CD14-positive monocyte (primary cell): ENCODE measurements at regions not wholly inside any gene's neighbourhood (a gene's known extent, or its start where the extent isn't known, plus 50 kb on each side); places are given as distances from the start of the nearest gene placed in this dataset.

Source experiments
- DNase-seq, 3 donors: peaks; one replicate each; pipeline ENCODE4 v3.0.0-alpha.2; 2011 to 2022
- H2AFZ ChIP-seq: 2 replicates; pipeline ENCODE4 v1.6.0; 2012; ENCODE audit warnings: mild to moderate bottlenecking, low read depth, low read length, inconsistent platforms; ENCODE audit not compliant: insufficient read depth, poor library complexity, severe bottlenecking
- H3K27ac ChIP-seq, 2 donors: 1 replicate in 1 of 2; 2 replicates in 1 of 2; pipeline ENCODE4 v1.5.1; 2012 to 2013; ENCODE audit warnings: low read length in 2 of 2, control low read depth in 1 of 2, inconsistent platforms in 1 of 2, low read depth in 1 of 2, mild to moderate bottlenecking in 1 of 2
- H3K27me3 ChIP-seq, 2 donors: one replicate each; pipeline versions ENCODE4 v1.6.0 to v1.6.1; 2011 to 2013; ENCODE audit warnings: low read length in 2 of 2; ENCODE audit not compliant: control insufficient read depth in 2 of 2, insufficient read depth in 2 of 2
- H3K36me3 ChIP-seq, 2 donors: replicated peaks in 1 of 2; 1 replicate in 1 of 2; 2 replicates in 1 of 2; pipeline versions ENCODE4 v1.5.1 to v1.6.1; 2012 to 2013; ENCODE audit warnings: low read length in 2 of 2, control low read depth in 1 of 2, inconsistent platforms in 1 of 2, mild to moderate bottlenecking in 1 of 2; ENCODE audit not compliant: insufficient read depth in 2 of 2, control insufficient read depth in 1 of 2
- H3K4me1 ChIP-seq, 2 donors: 1 replicate in 1 of 2; 2 replicates in 1 of 2; pipeline versions ENCODE4 v1.5.1 to v1.6.1; 2012 to 2013; ENCODE audit warnings: low read length in 2 of 2, control low read depth in 1 of 2, inconsistent platforms in 1 of 2, mild to moderate bottlenecking in 1 of 2, moderate library complexity in 1 of 2; ENCODE audit not compliant: insufficient read depth in 2 of 2, control insufficient read depth in 1 of 2
- H3K4me2 ChIP-seq: replicated peaks from 2 replicates; pipeline ENCODE3; 2012; ENCODE audit warnings: low read length, moderate library complexity, mild to moderate bottlenecking; ENCODE audit not compliant: poor library complexity, severe bottlenecking; ENCODE audit errors: extremely low read depth
- H3K4me3 ChIP-seq, 3 experiments: fragments of 200-600 bp in 1 of 3; sonication (generic) in 1 of 3; replicated peaks in 1 of 3; 1 replicate in 2 of 3; 2 replicates in 1 of 3; pipeline ENCODE4 v1.5.1; 2011 to 2013; ENCODE audit warnings: low read length in 3 of 3, mild to moderate bottlenecking in 3 of 3, control low read depth in 2 of 3, low read depth in 2 of 3, inconsistent platforms in 1 of 3, moderate library complexity in 1 of 3
- H3K79me2 ChIP-seq: 2 replicates; pipeline ENCODE4 v1.6.0; 2012; ENCODE audit warnings: mild to moderate bottlenecking, control low read depth, inconsistent platforms, low read length, moderate library complexity; ENCODE audit not compliant: insufficient read depth
- H3K9ac ChIP-seq: 2 replicates; pipeline ENCODE4 v1.6.0; 2017; ENCODE audit warnings: low read length, mild to moderate bottlenecking; ENCODE audit not compliant: insufficient read depth, poor library complexity, severe bottlenecking
- H3K9me3 ChIP-seq, 2 donors: replicated peaks in 1 of 2; 1 replicate in 1 of 2; 2 replicates in 1 of 2; pipeline versions ENCODE4 v1.5.1 to v1.6.1; 2012 to 2013; ENCODE audit warnings: low read length in 2 of 2, control low read depth in 1 of 2; ENCODE audit not compliant: control insufficient read depth in 1 of 2, insufficient read depth in 1 of 2
- H4K20me1 ChIP-seq: 2 replicates; pipeline ENCODE4 v1.6.0; 2012; ENCODE audit warnings: mild to moderate bottlenecking, low read length, control low read depth, moderate library complexity; ENCODE audit not compliant: insufficient read depth
- H3K27ac Mint-ChIP-seq, 7 donors: one replicate each; pipeline ENCODE4 v1.8.0; 2020; ENCODE audit warnings: mild to moderate bottlenecking in 7 of 7, mixed read lengths in 7 of 7, moderate library complexity in 6 of 7, inconsistent platforms in 2 of 7
- H3K27me3 Mint-ChIP-seq, 3 donors: one replicate each; pipeline ENCODE4 v1.8.0; 2021 to 2022; ENCODE audit warnings: low read depth in 3 of 3, mild to moderate bottlenecking in 3 of 3, mixed read lengths in 3 of 3, moderate library complexity in 3 of 3, inconsistent platforms in 1 of 3
- H3K36me3 Mint-ChIP-seq, 2 donors: one replicate each; pipeline ENCODE4 v1.8.0; 2020; ENCODE audit warnings: mixed read lengths in 2 of 2, inconsistent platforms in 1 of 2, mild to moderate bottlenecking in 1 of 2
- H3K4me1 Mint-ChIP-seq: one replicate; pipeline ENCODE4 v1.8.0; 2020; ENCODE audit warnings: mild to moderate bottlenecking, mixed read lengths
- H3K4me3 Mint-ChIP-seq, 2 donors: one replicate each; pipeline ENCODE4 v1.8.0; 2020; ENCODE audit warnings: mild to moderate bottlenecking in 2 of 2, mixed read lengths in 2 of 2, moderate library complexity in 1 of 2
- H3K9me3 Mint-ChIP-seq, 7 donors: one replicate each; pipeline ENCODE4 v1.8.0; 2020 to 2022; ENCODE audit warnings: mixed read lengths in 7 of 7, mild to moderate bottlenecking in 6 of 7, moderate library complexity in 6 of 7, inconsistent platforms in 2 of 7
- CTCF ChIP-seq: fragments of 200-600 bp; IDR thresholded peaks from one replicate; pipeline ENCODE4 v1.8.0; 2022; ENCODE audit warnings: antibody characterized with exemption, mild to moderate bottlenecking
- WGBS: methylation state at CpG from one replicate; pipeline ENCODE4 v1.1.5; 2013; ENCODE audit warnings: missing lambda C conversion rate; ENCODE audit not compliant: insufficient coverage; 5-methylcytosine and 5-hydroxymethylcytosine counted together
- intact Hi-C, 2 donors: fragments of 100-400 bp; cut with micrococcal nuclease; formaldehyde crosslinking; loops; one replicate each; pipeline versions ENCODE4 v1.15.0 to v1.15.1; 2023

- no peaks in the 10 kb centered on the region for H3K36me3 Mint-ChIP-seq
- Histone ChIP-seq H3K27me3 (no peaks in the 10 kb centered on the region), H3K9ac (no peak overlapping the region), H3K4me1 (peaks cover 2% of the 10 kb centered on the region in 2 donors), H3K27ac (no peak overlapping the region), H4K20me1 (no peaks in the 10 kb centered on the region), H2AFZ (no peak overlapping the region), H3K9me3 (no peaks in the 10 kb centered on the region), H3K79me2 (no peaks in the 10 kb centered on the region), H3K36me3 (no peaks in the 10 kb centered on the region), H3K4me3 (no peak overlapping the region), H3K4me2 (no peak overlapping the region)
- H3K27me3 Mint-ChIP-seq: peaks cover 0 to 8% (median 4%) of the 10 kb centered on the region in 3 donors
- no peak overlapping the region for H3K27ac Mint-ChIP-seq
- WGBS: 37% methylated on average over 9 of the region's 12 CpGs
- no peak for DNase-seq
- peaks cover 0 to 3% (median 0%) of the 10 kb centered on the region in 7 donors for H3K9me3 Mint-ChIP-seq
- peaks cover 2% of the 10 kb centered on the region for H3K4me1 Mint-ChIP-seq
- H3K4me3 Mint-ChIP-seq: no peak overlapping the region
- TF ChIP-seq CTCF: no peak
- intact Hi-C loops: no loop called here
Observed at GRCh38 chr2:46836295-46837111, 79.1 kb downstream of the MCFD2 start.

- H3K4me3 Mint-ChIP-seq: no peak overlapping the region
- peaks cover 0 to 3% (median 0%) of the 10 kb centered on the region in 7 donors for H3K9me3 Mint-ChIP-seq
- Histone ChIP-seq H3K4me1 (no peaks in the 10 kb centered on the region), H3K27ac (no peak overlapping the region), H3K4me2 (no peak overlapping the region), H3K79me2 (no peaks in the 10 kb centered on the region), H4K20me1 (no peaks in the 10 kb centered on the region), H3K9ac (no peak overlapping the region), H3K27me3 (no peaks in the 10 kb centered on the region), H3K36me3 (no peaks in the 10 kb centered on the region), H2AFZ (no peak overlapping the region), H3K9me3 (no peaks in the 10 kb centered on the region), H3K4me3 (no peak overlapping the region)
- H3K36me3 Mint-ChIP-seq: no peaks in the 10 kb centered on the region
- DNase-seq: no peak
- H3K27ac Mint-ChIP-seq: no peak overlapping the region
- intact Hi-C loops: no loop called here
- no peak for TF ChIP-seq CTCF
- H3K27me3 Mint-ChIP-seq: peaks cover 0 to 8% (median 3%) of the 10 kb centered on the region in 3 donors
- WGBS: 97% methylated on average over 5 of the region's 6 CpGs
- no peaks in the 10 kb centered on the region for H3K4me1 Mint-ChIP-seq
Observed at GRCh38 chr2:46835520-46835919, 80.1 kb downstream of the MCFD2 start.
